Brain microvascular endothelial cell (primary cell): ENCODE measurements at regions not wholly inside any gene's neighbourhood (a gene's known extent, or its start where the extent isn't known, plus 50 kb on each side); places are given as distances from the start of the nearest gene placed in this dataset.

Experiments used
- DNase-seq: peaks from one replicate; pipeline ENCODE4 v3.0.0-alpha.2; 2020
- H3K27ac ChIP-seq: fragments of 250-450 bp; sonication (Bioruptor Pico); 2 replicates; pipeline ENCODE4 v1.5.1; 2020; ENCODE audit warnings: mild to moderate bottlenecking, moderate library complexity
- H3K27me3 ChIP-seq: fragments of 250-450 bp; sonication (Bioruptor Pico); replicated peaks from 2 replicates; pipeline ENCODE4 v1.5.1; 2020; ENCODE audit warnings: mild to moderate bottlenecking
- H3K36me3 ChIP-seq: fragments of 250-450 bp; sonication (Bioruptor Pico); replicated peaks from 2 replicates; pipeline ENCODE4 v1.5.1; 2020; ENCODE audit warnings: mild to moderate bottlenecking
- H3K4me3 ChIP-seq: 2 replicates; pipeline ENCODE4 v1.5.1; 2011; ENCODE audit warnings: low read depth, mild to moderate bottlenecking, control low read depth, low read length, moderate library complexity
- CTCF ChIP-seq: IDR thresholded peaks from 2 replicates; pipeline ENCODE4 v1.5.1; 2011; ENCODE audit warnings: low read depth, mild to moderate bottlenecking, moderate library complexity, low read length, control low read depth, inconsistent platforms; ENCODE audit errors: missing control alignments
- in situ Hi-C: cut with HindIII; loops from 2 replicates; pipeline ENCODE4 v1.10.0; 2017; ENCODE audit warnings: low sequenced_read_pairs, low pct_ligation_motif_present

- no peaks in the 10 kb centered on the region for H3K27me3 ChIP-seq
- no peak for TF ChIP-seq CTCF
- in situ Hi-C loops = no loop called here
- no peaks in the 10 kb centered on the region for H3K36me3 ChIP-seq
- no peak overlapping the region for H3K4me3 ChIP-seq
- no peak for DNase-seq
- H3K27ac ChIP-seq = no peak overlapping the region
Observed at GRCh38 chr2:168320267-168320666, 72.9 kb upstream of the STK39 start.

- H3K36me3 ChIP-seq = no peaks in the 10 kb centered on the region
- TF ChIP-seq CTCF = no peak
- DNase-seq = no peak
- no peak overlapping the region for H3K4me3 ChIP-seq
- H3K27me3 ChIP-seq = no peaks in the 10 kb centered on the region
- no peak overlapping the region for H3K27ac ChIP-seq
- in situ Hi-C loops = no loop called here
Observed at GRCh38 chr2:168322325-168323007, 75.1 kb upstream of the STK39 start.

- TF ChIP-seq CTCF = no peak
- in situ Hi-C loops = no loop called here
- Histone ChIP-seq H3K4me3 (no peak overlapping the region), H3K27ac (no peak overlapping the region), H3K36me3 (no peaks in the 10 kb centered on the region), H3K27me3 (no peaks in the 10 kb centered on the region)
- peak; percentile 16 for DNase-seq
Observed at GRCh38 chr2:168323529-168324021, 76.2 kb upstream of the STK39 start.

GRCh38 chr2:168326572-168326971 lies 79.2 kb upstream of the STK39 start:
- TF ChIP-seq CTCF = no peak
- Histone ChIP-seq H3K27ac (no peak overlapping the region), H3K27me3 (no peaks in the 10 kb centered on the region), H3K4me3 (no peak overlapping the region), H3K36me3 (no peaks in the 10 kb centered on the region)
- DNase-seq = no peak
- in situ Hi-C loops = no loop called here

GRCh38 chr2:168327328-168327727 lies 79.9 kb upstream of the STK39 start:
- in situ Hi-C loops = no loop called here
- no peak overlapping the region for H3K4me3 ChIP-seq
- no peak for TF ChIP-seq CTCF
- DNase-seq = no peak
- H3K27ac ChIP-seq = no peak overlapping the region
- H3K27me3 ChIP-seq = no peaks in the 10 kb centered on the region
- no peaks in the 10 kb centered on the region for H3K36me3 ChIP-seq

GRCh38 chr2:168328421-168328820 lies 81.0 kb upstream of the STK39 start:
- Histone ChIP-seq H3K4me3 (no peak overlapping the region), H3K27me3 (no peaks in the 10 kb centered on the region), H3K27ac (no peak overlapping the region), H3K36me3 (no peaks in the 10 kb centered on the region)
- no peak for TF ChIP-seq CTCF
- in situ Hi-C loops = no loop called here
- no peak for DNase-seq
